B cell (primary cell): ENCODE measurements at regions not wholly inside any gene's neighbourhood (a gene's known extent, or its start where the extent isn't known, plus 50 kb on each side); places are given as distances from the start of the nearest gene placed in this dataset.

Source experiments
- ATAC-seq: fragments of 200-7000 bp; cut with Tn5 transposase; one replicate; pipeline ENCODE4 v1.10.0; 2021; ENCODE audit warnings: low read depth, mild to moderate bottlenecking, moderate number of reproducible peaks, moderate library complexity
- CTCF ChIA-PET: fragments of 350-600 bp; sonication (Branson Sonifier 250); formaldehyde crosslinking; loops from one replicate; lab custom pipeline; 2021; ENCODE audit warnings: antibody characterized with exemption, inconsistent platforms; lab: Charles Lee
- POLR2A ChIA-PET: fragments of 350-600 bp; sonication (Branson Sonifier 250); formaldehyde crosslinking; loops from one replicate; lab custom pipeline; 2021; ENCODE audit warnings: antibody characterized with exemption; lab: Charles Lee
- DNase-seq: peaks from one replicate; pipeline ENCODE4 v3.0.0; 2013
- H2AFZ ChIP-seq: 2 replicates; pipeline ENCODE4 v1.6.1; 2012; ENCODE audit warnings: mild to moderate bottlenecking, low read depth, low read length; ENCODE audit not compliant: insufficient read depth, poor library complexity, severe bottlenecking
- H3K27ac ChIP-seq, 2 donors: 1 replicate in 1 of 2; 2 replicates in 1 of 2; pipeline ENCODE4 v1.5.1; 2012 to 2013; ENCODE audit warnings: low read length in 2 of 2, mild to moderate bottlenecking in 2 of 2, moderate library complexity in 1 of 2
- H3K27me3 ChIP-seq, 4 experiments: fragments of 200-600 bp in 1 of 4; sonication (generic) in 1 of 4; replicated peaks in 1 of 4; 1 replicate in 2 of 4; 2 replicates in 2 of 4; pipeline versions ENCODE4 v1.6.1 to v1.7.0; 2013 to 2016; ENCODE audit warnings: low read length in 3 of 4, mild to moderate bottlenecking in 2 of 4, mixed read lengths in 1 of 4, moderate library complexity in 1 of 4; ENCODE audit not compliant: insufficient read depth in 4 of 4, control insufficient read depth in 3 of 4; ENCODE audit errors: control extremely low read depth in 1 of 4
- H3K36me3 ChIP-seq, 2 experiments: replicated peaks in 1 of 2; 1 replicate in 1 of 2; 2 replicates in 1 of 2; pipeline versions ENCODE4 v1.6.1 to v1.7.1; 2013; ENCODE audit warnings: low read length in 1 of 2; ENCODE audit not compliant: insufficient read depth in 2 of 2, control insufficient read depth in 1 of 2; ENCODE audit errors: control extremely low read depth in 1 of 2, extremely low read depth in 1 of 2
- H3K4me1 ChIP-seq, 2 donors: fragments of 200-600 bp in 1 of 2; sonication (generic) in 1 of 2; 1 replicate in 1 of 2; 2 replicates in 1 of 2; pipeline versions ENCODE4 v1.5.1 to v1.6.1; 2013 to 2017; ENCODE audit warnings: low read length in 2 of 2; ENCODE audit not compliant: control insufficient read depth in 2 of 2, insufficient read depth in 2 of 2
- H3K4me2 ChIP-seq: replicated peaks from 2 replicates; pipeline ENCODE3; 2012; ENCODE audit warnings: mild to moderate bottlenecking, low read depth, low read length; ENCODE audit not compliant: poor library complexity, severe bottlenecking
- H3K4me3 ChIP-seq, 5 experiments: fragments of 200-600 bp in 1 of 5; sonication (generic) in 1 of 5; 1 replicate in 3 of 5; 2 replicates in 2 of 5; pipeline versions ENCODE4 v1.5.1 to v1.7.0; 2011 to 2016; ENCODE audit warnings: low read length in 4 of 5, mild to moderate bottlenecking in 4 of 5, low read depth in 2 of 5, control low read depth in 1 of 5, moderate library complexity in 1 of 5; ENCODE audit not compliant: insufficient read depth in 1 of 5; ENCODE audit errors: control extremely low read depth in 1 of 5, extremely low read depth in 1 of 5
- H3K79me2 ChIP-seq: fragments of 200-600 bp; sonication (generic); one replicate; pipeline ENCODE4 v1.6.0; 2016; ENCODE audit warnings: low read length; ENCODE audit not compliant: control insufficient read depth, insufficient read depth
- H3K9ac ChIP-seq: fragments of 200-600 bp; sonication (generic); 2 replicates; pipeline ENCODE4 v1.6.1; 2017; ENCODE audit warnings: mild to moderate bottlenecking, low read length, moderate library complexity
- H3K9me3 ChIP-seq, 3 donors: one replicate each; pipeline versions ENCODE4 v1.6.1 to v1.7.1; 2013; ENCODE audit warnings: low read length in 2 of 3; ENCODE audit not compliant: control insufficient read depth in 2 of 3, insufficient read depth in 1 of 3; ENCODE audit errors: control extremely low read depth in 1 of 3
- H4K20me1 ChIP-seq: 2 replicates; pipeline ENCODE4 v1.6.0; 2012; ENCODE audit warnings: mild to moderate bottlenecking, low read length; ENCODE audit not compliant: insufficient read depth, control insufficient read depth, poor library complexity, severe bottlenecking
- H3K27ac Mint-ChIP-seq: one replicate; pipeline ENCODE4 v1.8.0; 2021; ENCODE audit warnings: mixed read lengths
- H3K27me3 Mint-ChIP-seq: one replicate; pipeline ENCODE4 v1.8.0; 2021; ENCODE audit warnings: mixed read lengths
- H3K4me1 Mint-ChIP-seq: one replicate; pipeline ENCODE4 v1.8.0; 2021; ENCODE audit warnings: mixed read lengths
- H3K4me3 Mint-ChIP-seq: one replicate; pipeline ENCODE4 v1.8.0; 2021; ENCODE audit warnings: mixed read lengths
- H3K9me3 Mint-ChIP-seq: one replicate; pipeline ENCODE4 v1.8.0; 2022; ENCODE audit warnings: mixed read lengths; ENCODE audit not compliant: insufficient read depth
- EZH2 ChIP-seq: IDR thresholded peaks from 2 replicates; pipeline ENCODE4 v1.6.1; 2012; ENCODE audit warnings: borderline replicate concordance, low read depth, mild to moderate bottlenecking, moderate library complexity, low read length; ENCODE audit not compliant: insufficient read depth, poor library complexity, severe bottlenecking
- WGBS: methylation state at CpG from one replicate; pipeline ENCODE4 v1.1.5; 2013; ENCODE audit warnings: missing lambda C conversion rate; ENCODE audit not compliant: insufficient coverage; 5-methylcytosine and 5-hydroxymethylcytosine counted together
- intact Hi-C: fragments of 100-400 bp; cut with micrococcal nuclease; formaldehyde crosslinking; loops from one replicate; pipeline ENCODE4 v1.10.0; 2022
- TF ChIP-seq, protein P1 (sequence below): fragments of 200-600 bp; IDR thresholded peaks from one replicate; pipeline ENCODE4 v1.8.0; 2022; ENCODE audit warnings: antibody characterized with exemption, mild to moderate bottlenecking

DNA sequence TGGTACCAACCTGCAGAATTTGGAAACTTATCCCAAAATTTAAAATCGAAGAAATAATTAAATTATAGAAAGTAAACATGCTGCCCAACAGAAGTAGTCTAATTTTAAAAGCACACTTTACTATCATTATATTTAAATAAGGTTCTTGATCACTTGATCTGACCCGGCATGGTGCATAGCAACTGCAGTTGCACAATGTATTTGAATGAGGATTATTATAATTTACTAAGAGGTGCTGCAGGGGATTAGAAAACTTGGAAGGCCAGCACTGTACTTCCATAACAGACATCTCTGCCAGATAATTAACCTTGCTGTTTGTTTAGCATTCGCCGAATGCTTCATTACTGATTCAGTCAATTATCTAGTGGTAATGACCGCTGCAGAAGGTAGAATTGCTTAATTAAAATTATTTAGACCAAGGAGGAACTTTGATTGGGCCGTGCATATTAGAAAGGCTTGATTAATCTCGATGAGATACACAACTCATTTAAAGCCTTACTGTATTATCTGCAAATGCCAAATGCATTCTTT, 971.6 kb downstream of the ZPLD1 start:
- H3K4me1 Mint-ChIP-seq, result no peaks in the 10 kb centered on the region
- no peak overlapping the region for H2AFZ ChIP-seq
- no peak overlapping the region for H3K27ac Mint-ChIP-seq
- no peak overlapping the region for H3K4me3 ChIP-seq
- no peak overlapping the region for H3K27ac ChIP-seq
- H3K4me3 Mint-ChIP-seq, result no peak overlapping the region
- 60% methylated on average over 1 of the region's 7 CpGs for WGBS
- H3K27me3 ChIP-seq, result no peaks in the 10 kb centered on the region
- H3K9me3 Mint-ChIP-seq, result no peaks in the 10 kb centered on the region
- no peaks in the 10 kb centered on the region for H3K4me1 ChIP-seq
- H3K79me2 ChIP-seq, result no peaks in the 10 kb centered on the region
- no peak for DNase-seq
- POLR2A ChIA-PET, result no interaction called here
- CTCF ChIA-PET, result no interaction called here
- peaks cover 0 to 6% (median 0%) of the 10 kb centered on the region in 3 donors for H3K9me3 ChIP-seq
- no peak for TF ChIP-seq EZH2
- TF ChIP-seq, protein P1, sequence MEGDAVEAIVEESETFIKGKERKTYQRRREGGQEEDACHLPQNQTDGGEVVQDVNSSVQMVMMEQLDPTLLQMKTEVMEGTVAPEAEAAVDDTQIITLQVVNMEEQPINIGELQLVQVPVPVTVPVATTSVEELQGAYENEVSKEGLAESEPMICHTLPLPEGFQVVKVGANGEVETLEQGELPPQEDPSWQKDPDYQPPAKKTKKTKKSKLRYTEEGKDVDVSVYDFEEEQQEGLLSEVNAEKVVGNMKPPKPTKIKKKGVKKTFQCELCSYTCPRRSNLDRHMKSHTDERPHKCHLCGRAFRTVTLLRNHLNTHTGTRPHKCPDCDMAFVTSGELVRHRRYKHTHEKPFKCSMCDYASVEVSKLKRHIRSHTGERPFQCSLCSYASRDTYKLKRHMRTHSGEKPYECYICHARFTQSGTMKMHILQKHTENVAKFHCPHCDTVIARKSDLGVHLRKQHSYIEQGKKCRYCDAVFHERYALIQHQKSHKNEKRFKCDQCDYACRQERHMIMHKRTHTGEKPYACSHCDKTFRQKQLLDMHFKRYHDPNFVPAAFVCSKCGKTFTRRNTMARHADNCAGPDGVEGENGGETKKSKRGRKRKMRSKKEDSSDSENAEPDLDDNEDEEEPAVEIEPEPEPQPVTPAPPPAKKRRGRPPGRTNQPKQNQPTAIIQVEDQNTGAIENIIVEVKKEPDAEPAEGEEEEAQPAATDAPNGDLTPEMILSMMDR, result no peak
- H3K9ac ChIP-seq, result no peak overlapping the region
- no peak for ATAC-seq
- intact Hi-C loops, result no loop called here
- H3K27me3 Mint-ChIP-seq, result no peaks in the 10 kb centered on the region
- no peaks in the 10 kb centered on the region for H4K20me1 ChIP-seq
- H3K4me2 ChIP-seq, result no peak overlapping the region
- H3K36me3 ChIP-seq, result no peaks in the 10 kb centered on the region

DNA sequence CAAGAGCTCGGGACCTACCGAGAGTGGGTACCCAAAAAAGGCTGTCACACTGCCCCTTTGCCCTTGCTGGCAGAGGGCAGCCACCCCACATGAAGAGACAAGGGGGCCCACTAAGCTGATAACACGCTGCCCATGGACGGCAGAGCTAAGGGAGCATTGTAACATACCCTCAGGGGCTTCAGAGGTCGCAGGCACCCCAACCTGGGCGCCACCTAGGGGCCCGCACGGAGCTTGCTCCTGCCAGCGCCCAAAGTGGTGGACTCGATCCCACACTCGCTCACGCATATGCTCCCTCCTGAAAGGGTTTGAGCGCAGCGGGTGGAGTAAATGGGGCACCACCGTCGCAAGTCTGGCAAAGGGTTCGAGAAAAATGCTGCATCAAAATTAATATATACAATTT, 975.4 kb downstream of the ZPLD1 start:
- Histone ChIP-seq H3K27ac (no peak overlapping the region), H2AFZ (no peak overlapping the region), H4K20me1 (no peaks in the 10 kb centered on the region), H3K4me2 (no peak overlapping the region), H3K4me1 (no peaks in the 10 kb centered on the region), H3K79me2 (no peaks in the 10 kb centered on the region), H3K9ac (no peak overlapping the region), H3K36me3 (no peaks in the 10 kb centered on the region), H3K27me3 (no peaks in the 10 kb centered on the region), H3K4me3 (no peak overlapping the region), H3K9me3 (peaks cover 0 to 6% (median 0%) of the 10 kb centered on the region in 3 donors)
- no peak for DNase-seq
- ChIA-PET CTCF (interaction anchor here (1.0 kb wide), 1 partner anchor 1176 kb away, joined by 3 read pairs; no protein-coding TSS in a partner anchor), POLR2A (no interaction called here)
- no peak overlapping the region for H3K4me3 Mint-ChIP-seq
- H3K4me1 Mint-ChIP-seq, result no peaks in the 10 kb centered on the region
- H3K9me3 Mint-ChIP-seq, result no peaks in the 10 kb centered on the region
- TF ChIP-seq EZH2, result no peak
- TF ChIP-seq, protein P1, result no peak
- H3K27me3 Mint-ChIP-seq, result no peaks in the 10 kb centered on the region
- ATAC-seq, result no peak
- intact Hi-C loops, result no loop called here
- no peak overlapping the region for H3K27ac Mint-ChIP-seq
- WGBS, result 76% methylated on average over 11 of the region's 17 CpGs
